Stomach smooth muscle (tissue), 2 donors: ENCODE measurements at regions not wholly inside any gene's neighbourhood (a gene's known extent, or its start where the extent isn't known, plus 50 kb on each side); places are given as distances from the start of the nearest gene placed in this dataset.
"Not testable (repeated sequence)": the region's sequence is repeated elsewhere in the genome, so short reads cannot be mapped to it uniquely, and the experiment has no call there.

ENCODE experiments used
- H3K27ac ChIP-seq: one replicate; pipeline ENCODE4 v1.7.0; 2013; ENCODE audit warnings: mild to moderate bottlenecking, low read length, inconsistent platforms
- H3K27me3 ChIP-seq, 2 donors: one replicate each; pipeline ENCODE4 v1.7.0; 2013; ENCODE audit warnings: low read length in 2 of 2; ENCODE audit not compliant: insufficient read depth in 2 of 2, control insufficient read depth in 1 of 2
- H3K36me3 ChIP-seq, 2 donors: one replicate each; pipeline ENCODE4 v1.7.0; 2013; ENCODE audit warnings: low read length in 2 of 2; ENCODE audit not compliant: control insufficient read depth in 2 of 2, insufficient read depth in 2 of 2
- H3K4me1 ChIP-seq: one replicate; pipeline ENCODE4 v1.7.0; 2013; ENCODE audit warnings: low read length; ENCODE audit not compliant: control insufficient read depth, insufficient read depth
- H3K4me3 ChIP-seq, 2 donors: one replicate each; pipeline ENCODE4 v1.7.0; 2013; ENCODE audit warnings: low read length in 2 of 2
- H3K9ac ChIP-seq, 2 donors: one replicate each; pipeline ENCODE4 v1.7.0; 2013; ENCODE audit warnings: low read length in 2 of 2, mild to moderate bottlenecking in 1 of 2
- H3K9me3 ChIP-seq, 2 donors: one replicate each; pipeline ENCODE4 v1.7.0; 2013; ENCODE audit warnings: low read length in 2 of 2; ENCODE audit not compliant: control insufficient read depth in 2 of 2
- donor health status: healthy.
- donor health status: Pancreatic carcinoma.

GRCh38 chr2:16060936-16061338, 120.6 kb downstream of the MYCN start:
- H3K4me1 ChIP-seq = peaks cover 4% of the 10 kb centered on the region
- H3K4me3 ChIP-seq = no peak overlapping the region
- H3K9ac ChIP-seq = no peak overlapping the region
- H3K36me3 ChIP-seq = no peaks in the 10 kb centered on the region
- H3K9me3 ChIP-seq = no peaks in the 10 kb centered on the region
- no peaks in the 10 kb centered on the region for H3K27me3 ChIP-seq
- no peak overlapping the region for H3K27ac ChIP-seq

- H3K27ac ChIP-seq = no peak overlapping the region
- H3K27me3 ChIP-seq = no peaks in the 10 kb centered on the region
- H3K4me1 ChIP-seq = peaks cover 5% of the 10 kb centered on the region
- no peak overlapping the region for H3K9ac ChIP-seq
- no peaks in the 10 kb centered on the region for H3K36me3 ChIP-seq
- no peak overlapping the region for H3K4me3 ChIP-seq
- H3K9me3 ChIP-seq = no peaks in the 10 kb centered on the region
Measured at GRCh38 chr2:16060125-16060935, 120.0 kb downstream of the MYCN start.

DNA sequence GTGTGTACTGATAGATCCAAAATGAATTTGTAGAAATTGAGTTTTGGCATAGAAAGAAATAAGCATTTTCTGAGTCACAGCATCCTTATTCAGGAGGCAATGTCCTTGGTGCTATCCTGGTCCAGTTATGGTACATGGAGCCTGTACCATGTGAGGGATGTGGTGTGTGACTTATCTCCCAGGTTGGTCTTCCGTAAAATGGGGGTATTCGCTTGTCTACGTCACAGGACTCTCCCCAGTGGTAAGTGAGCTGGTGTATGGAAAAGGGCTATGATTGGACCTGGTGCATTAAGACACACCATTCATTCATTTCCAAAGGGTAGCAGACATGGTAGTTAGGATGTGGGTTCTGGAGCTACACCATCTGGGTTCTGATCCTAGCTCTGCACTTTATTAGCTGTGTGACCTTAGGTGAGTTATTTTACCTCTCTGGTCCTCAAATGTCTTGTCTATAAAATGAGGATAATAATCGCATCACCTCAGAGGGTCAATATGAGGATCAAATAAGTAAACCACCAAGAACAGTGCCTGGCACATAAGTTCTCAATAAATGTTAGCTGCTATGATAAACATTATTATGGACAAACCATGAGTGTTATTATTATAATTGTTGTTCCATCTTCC, 119.2 kb downstream of the MYCN start:
- no peaks in the 10 kb centered on the region for H3K9me3 ChIP-seq
- H3K4me1 ChIP-seq = peaks cover 5% of the 10 kb centered on the region
- H3K27ac ChIP-seq = no peak overlapping the region
- H3K36me3 ChIP-seq = no peaks in the 10 kb centered on the region
- no peaks in the 10 kb centered on the region for H3K27me3 ChIP-seq
- H3K9ac ChIP-seq = no peak overlapping the region
- H3K4me3 ChIP-seq = no peak overlapping the region

DNA sequence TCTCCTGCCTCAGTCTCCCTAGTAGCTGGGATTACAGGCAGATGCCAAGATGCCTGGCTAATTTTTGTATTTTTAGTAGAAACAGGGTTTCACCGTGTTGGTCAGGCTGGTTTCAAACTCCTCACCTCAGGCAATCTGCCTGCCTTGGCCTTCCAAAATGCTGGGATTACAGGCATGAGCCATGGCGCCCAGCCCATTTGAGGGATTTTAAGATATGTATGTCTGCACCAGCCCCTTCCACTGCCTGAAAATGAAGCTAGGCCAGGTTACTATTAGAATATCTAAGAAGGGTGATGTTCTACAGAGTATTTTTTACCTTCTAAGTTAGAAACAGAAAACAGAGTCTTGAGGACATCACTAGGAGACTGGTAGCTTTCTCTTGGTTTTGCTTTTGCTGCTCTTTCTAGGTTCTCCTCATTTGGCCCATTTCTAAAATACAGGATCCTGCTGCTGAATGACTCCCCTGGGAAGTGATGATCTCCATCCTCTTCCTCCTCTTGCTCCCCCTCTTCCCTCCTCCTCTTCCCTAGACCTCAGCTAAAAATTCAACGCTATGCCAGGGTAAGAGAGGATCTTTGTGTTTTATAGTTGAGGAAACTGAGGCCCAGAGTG, 118.5 kb downstream of the MYCN start:
- Histone ChIP-seq H3K9me3 (no peaks in the 10 kb centered on the region), H3K4me3 (no peak overlapping the region), H3K27me3 (no peaks in the 10 kb centered on the region), H3K9ac (no peak overlapping the region), H3K36me3 (no peaks in the 10 kb centered on the region), H3K4me1 (peaks cover 5% of the 10 kb centered on the region), H3K27ac (no peak overlapping the region)

DNA sequence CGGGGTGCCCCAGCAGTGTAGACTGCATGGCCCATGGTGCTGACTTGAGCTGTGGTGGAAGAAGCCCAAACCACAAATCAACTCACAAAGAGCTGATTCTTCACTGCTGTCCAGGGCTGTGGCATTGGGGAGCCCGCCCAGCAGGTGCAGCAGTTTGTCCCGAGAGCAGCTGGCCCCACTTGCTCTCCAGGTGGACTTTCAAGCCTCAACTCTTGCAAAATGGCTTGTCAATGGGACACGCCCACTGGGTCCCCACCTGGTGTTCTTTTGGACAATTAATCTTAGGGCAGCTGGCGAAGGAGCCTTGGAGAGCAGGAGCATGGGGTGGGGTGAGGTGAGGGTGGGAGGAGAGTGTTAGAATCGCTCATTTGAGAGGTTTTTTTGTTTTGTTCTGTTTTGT, 117.9 kb downstream of the MYCN start:
- Histone ChIP-seq H3K4me1 (peaks cover 5% of the 10 kb centered on the region), H3K27me3 (no peaks in the 10 kb centered on the region), H3K36me3 (no peaks in the 10 kb centered on the region), H3K27ac (no peak overlapping the region), H3K9me3 (no peaks in the 10 kb centered on the region), H3K9ac (no peak overlapping the region), H3K4me3 (no peak overlapping the region)

- H3K9me3 ChIP-seq = no peaks in the 10 kb centered on the region
- H3K27ac ChIP-seq = no peak overlapping the region
- no peaks in the 10 kb centered on the region for H3K36me3 ChIP-seq
- no peak overlapping the region for H3K4me3 ChIP-seq
- no peak overlapping the region for H3K9ac ChIP-seq
- peaks cover 5% of the 10 kb centered on the region for H3K4me1 ChIP-seq
- H3K27me3 ChIP-seq = no peaks in the 10 kb centered on the region
Measured at GRCh38 chr2:16057661-16058060, 117.3 kb downstream of the MYCN start.

- no peak overlapping the region for H3K9ac ChIP-seq
- H3K36me3 ChIP-seq = no peaks in the 10 kb centered on the region
- peak overlapping the region in 1 of 2 donors; percentile 22 for H3K4me3 ChIP-seq
- no peaks in the 10 kb centered on the region for H3K27me3 ChIP-seq
- H3K27ac ChIP-seq = no peak overlapping the region
- peaks cover 0 to 5% of the 10 kb centered on the region in 2 donors for H3K9me3 ChIP-seq
- H3K4me1 ChIP-seq = peaks cover 5% of the 10 kb centered on the region
Measured at GRCh38 chr2:16055848-16056580, 115.7 kb downstream of the MYCN start.

- H3K9ac ChIP-seq = no peak overlapping the region
- no peaks in the 10 kb centered on the region for H3K36me3 ChIP-seq
- no peak overlapping the region for H3K4me3 ChIP-seq
- peaks cover 5% of the 10 kb centered on the region for H3K4me1 ChIP-seq
- H3K9me3 ChIP-seq = peaks cover 0 to 5% of the 10 kb centered on the region in 2 donors
- H3K27ac ChIP-seq = no peak overlapping the region
- no peaks in the 10 kb centered on the region for H3K27me3 ChIP-seq
Measured at GRCh38 chr2:16053437-16054257, 113.3 kb downstream of the MYCN start.

DNA sequence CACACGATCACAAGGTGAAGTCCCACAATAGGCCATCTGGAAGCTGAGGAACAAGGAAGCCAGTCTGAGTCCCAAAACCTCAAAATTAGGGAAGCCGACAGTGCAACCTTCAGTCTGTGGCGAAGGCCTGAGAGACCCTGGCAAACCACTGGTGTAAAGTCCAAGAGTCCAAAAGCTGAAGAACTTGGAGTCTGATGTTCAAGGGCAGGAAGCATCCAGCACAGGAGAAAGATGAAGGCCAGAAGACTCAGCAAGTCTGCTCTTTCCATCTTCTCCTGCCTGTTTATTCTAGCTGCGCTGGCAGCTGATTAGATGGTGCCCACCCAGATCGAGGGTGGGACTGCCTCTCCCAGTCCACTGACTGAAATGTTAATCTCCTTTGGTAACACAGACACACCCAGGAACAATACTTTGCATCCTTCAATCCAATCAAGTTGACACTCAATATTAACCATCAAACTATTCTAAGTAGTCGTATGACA, 112.3 kb downstream of the MYCN start:
- not testable (repeated sequence) for H3K27me3 ChIP-seq, H3K9ac ChIP-seq, H3K9me3 ChIP-seq, H3K36me3 ChIP-seq, H3K4me3 ChIP-seq, H3K4me1 ChIP-seq, H3K27ac ChIP-seq
